ENCODE measurements at regions not wholly inside any gene's neighbourhood (a gene's known extent, or its start where the extent isn't known, plus 50 kb on each side); places are given as distances from the start of the nearest gene placed in this dataset.
"Not testable (repeated sequence)": the region's sequence is repeated elsewhere in the genome, so short reads cannot be mapped to it uniquely, and the experiment has no call there.

GRCh38 chr9:65473059-65473822 is 188.2 kb upstream of the FOXD4L5 start:
- H3K27me3 ChIP-seq (ENCODE audit: control insufficient read depth, low read length); H3K4me3 ChIP-seq (ENCODE audit: low read length); H3K9me3 ChIP-seq (ENCODE audit: control insufficient read depth, insufficient read depth, low read length); H3K4me1 ChIP-seq (ENCODE audit: control insufficient read depth, low read length); H4K20me1 ChIP-seq (ENCODE audit: control insufficient read depth, insufficient read depth, low read depth, low read length); H3K79me2 ChIP-seq (ENCODE audit: control insufficient read depth, low read length); H3K27ac ChIP-seq (ENCODE audit: low read depth, low read length); H3K36me3 ChIP-seq (ENCODE audit: control insufficient read depth, low read length); H3K9me2 ChIP-seq (replicated peaks; ENCODE audit: control insufficient read depth, low read length); H3K4me2 ChIP-seq (ENCODE audit: low read length); H3F3A ChIP-seq (ENCODE audit: control insufficient read depth, insufficient read depth): not testable (repeated sequence)

- not testable (repeated sequence) for H3K36me3 ChIP-seq (ENCODE audit: control insufficient read depth, low read length); H3K4me1 ChIP-seq (ENCODE audit: control insufficient read depth, low read length); H4K20me1 ChIP-seq (ENCODE audit: control insufficient read depth, insufficient read depth, low read depth, low read length); H3K9me2 ChIP-seq (replicated peaks; ENCODE audit: control insufficient read depth, low read length); H3K27ac ChIP-seq (ENCODE audit: low read depth, low read length); H3K27me3 ChIP-seq (ENCODE audit: control insufficient read depth, low read length); H3K79me2 ChIP-seq (ENCODE audit: control insufficient read depth, low read length); H3K4me2 ChIP-seq (ENCODE audit: low read length); H3K4me3 ChIP-seq (ENCODE audit: low read length); H3K9me3 ChIP-seq (ENCODE audit: control insufficient read depth, insufficient read depth, low read length); H3F3A ChIP-seq (ENCODE audit: control insufficient read depth, insufficient read depth)
Measured at GRCh38 chr9:65471106-65471505, 186.1 kb upstream of the FOXD4L5 start.

GRCh38 chr9:65466911-65467734 is 182.1 kb upstream of the FOXD4L5 start:
- not testable (repeated sequence) for H3K4me3 ChIP-seq (ENCODE audit: low read length); H3K79me2 ChIP-seq (ENCODE audit: control insufficient read depth, low read length); H3K36me3 ChIP-seq (ENCODE audit: control insufficient read depth, low read length); H4K20me1 ChIP-seq (ENCODE audit: control insufficient read depth, insufficient read depth, low read depth, low read length); H3K27ac ChIP-seq (ENCODE audit: low read depth, low read length); H3K9me3 ChIP-seq (ENCODE audit: control insufficient read depth, insufficient read depth, low read length); H3K4me1 ChIP-seq (ENCODE audit: control insufficient read depth, low read length); H3F3A ChIP-seq (ENCODE audit: control insufficient read depth, insufficient read depth); H3K9me2 ChIP-seq (replicated peaks; ENCODE audit: control insufficient read depth, low read length); H3K4me2 ChIP-seq (ENCODE audit: low read length); H3K27me3 ChIP-seq (ENCODE audit: control insufficient read depth, low read length)

- not testable (repeated sequence) for H3K9me2 ChIP-seq (replicated peaks; ENCODE audit: control insufficient read depth, low read length); H3K27me3 ChIP-seq (ENCODE audit: control insufficient read depth, low read length); H3K4me1 ChIP-seq (ENCODE audit: control insufficient read depth, low read length)
Measured at GRCh38 chr9:65465246-65465895, 180.4 kb upstream of the FOXD4L5 start.

GRCh38 chr9:65462476-65462875 is 177.5 kb upstream of the FOXD4L5 start:
- not testable (repeated sequence) for H3K4me3 ChIP-seq (ENCODE audit: low read length); H3K4me2 ChIP-seq (ENCODE audit: low read length); H3K9me2 ChIP-seq (replicated peaks; ENCODE audit: control insufficient read depth, low read length); H3K27ac ChIP-seq (ENCODE audit: low read depth, low read length); H4K20me1 ChIP-seq (ENCODE audit: control insufficient read depth, insufficient read depth, low read depth, low read length); H3K9me3 ChIP-seq (ENCODE audit: control insufficient read depth, insufficient read depth, low read length); H3K36me3 ChIP-seq (ENCODE audit: control insufficient read depth, low read length); H3F3A ChIP-seq (ENCODE audit: control insufficient read depth, insufficient read depth); H3K4me1 ChIP-seq (ENCODE audit: control insufficient read depth, low read length); H3K27me3 ChIP-seq (ENCODE audit: control insufficient read depth, low read length); H3K79me2 ChIP-seq (ENCODE audit: control insufficient read depth, low read length)

More at GRCh38 chr9:65465246-65465895, 180.4 kb upstream of the FOXD4L5 start:
- not testable (repeated sequence) for H3F3A ChIP-seq (ENCODE audit: control insufficient read depth, insufficient read depth); H3K79me2 ChIP-seq (ENCODE audit: control insufficient read depth, low read length); H3K4me2 ChIP-seq (ENCODE audit: low read length); H3K27ac ChIP-seq (ENCODE audit: low read depth, low read length); H3K4me3 ChIP-seq (ENCODE audit: low read length); H3K9me3 ChIP-seq (ENCODE audit: control insufficient read depth, insufficient read depth, low read length); H3K36me3 ChIP-seq (ENCODE audit: control insufficient read depth, low read length); H4K20me1 ChIP-seq (ENCODE audit: control insufficient read depth, insufficient read depth, low read depth, low read length)
